HCT116 (cell line): ENCODE measurements at regions not wholly inside any gene's neighbourhood (a gene's known extent, or its start where the extent isn't known, plus 50 kb on each side); places are given as distances from the start of the nearest gene placed in this dataset.

Source experiments
- CTCF ChIP-seq, 3 experiments: fragments of 200-600 bp in 1 of 3; sonication (generic) in 1 of 3; IDR thresholded peaks in 2 of 3; conservative IDR thresholded peaks in 1 of 3; 2 replicates each; pipeline ENCODE4 v1.5.1; 2012 to 2017; ENCODE audit warnings: low read depth in 2 of 3, low read length in 2 of 3, antibody characterized with exemption in 1 of 3, borderline replicate concordance in 1 of 3, control low read depth in 1 of 3, mild to moderate bottlenecking in 1 of 3, mixed read lengths in 1 of 3, mixed run types in 1 of 3, moderate library complexity in 1 of 3; ENCODE audit not compliant: insufficient read depth in 1 of 3
- MAX ChIP-seq: IDR thresholded peaks from 2 replicates; pipeline ENCODE4 v1.6.1; 2012
- ZFX ChIP-seq: fragments of 450-650 bp; IDR thresholded peaks from 2 replicates; pipeline ENCODE4 v1.6.1; 2017
- TF ChIP-seq, protein P1 (sequence below): IDR thresholded peaks from 2 replicates; pipeline ENCODE4 v1.6.1; 2012

DNA sequence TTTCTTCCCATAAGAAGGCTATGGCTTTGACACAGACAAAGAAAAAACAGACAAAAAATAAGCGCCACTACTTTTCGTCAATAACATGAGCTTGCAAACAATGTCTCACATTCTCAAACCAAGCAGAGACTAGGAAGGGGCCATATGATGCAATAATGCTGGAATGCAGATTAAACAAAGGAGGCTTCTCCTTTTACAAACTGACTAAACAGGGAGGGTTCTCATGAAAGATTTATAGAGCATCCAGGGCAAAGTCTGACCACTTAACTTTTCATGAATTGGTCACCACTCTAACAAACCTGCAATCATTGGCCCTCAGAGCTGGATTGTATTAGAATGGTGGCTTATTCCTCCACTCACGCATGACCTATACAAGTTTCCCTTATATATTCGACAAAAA is 663.3 kb upstream of the CHAC2 start:
- no peak for TF ChIP-seq CTCF (IDR thresholded peaks at IDR 0.05 in 2 of 3, conservative IDR thresholded peaks at IDR 0.05 in 1 of 3; ENCODE audit: borderline replicate concordance in 1 of 3, insufficient read depth in 1 of 3, low read depth in 2 of 3, low read length in 2 of 3)
- no peak for TF ChIP-seq ZFX
- TF ChIP-seq, protein P1, sequence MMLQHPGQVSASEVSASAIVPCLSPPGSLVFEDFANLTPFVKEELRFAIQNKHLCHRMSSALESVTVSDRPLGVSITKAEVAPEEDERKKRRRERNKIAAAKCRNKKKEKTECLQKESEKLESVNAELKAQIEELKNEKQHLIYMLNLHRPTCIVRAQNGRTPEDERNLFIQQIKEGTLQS = peak; percentile 48; the same call in 1 of the 2 replicates
- peak; percentile 40; the same call in 1 of the 2 replicates for TF ChIP-seq MAX
